Esophagus squamous epithelium (tissue), 5 donors: ENCODE measurements at regions not wholly inside any gene's neighbourhood (a gene's known extent, or its start where the extent isn't known, plus 50 kb on each side); places are given as distances from the start of the nearest gene placed in this dataset.

Experiments used
- DNase-seq: peaks from one replicate; lab custom pipeline; 2025; lab: John Stamatoyannopoulos, UW
- H3K27ac ChIP-seq, 4 donors: fragments of 200-600 bp; sonication (generic); one replicate each; pipeline ENCODE4 v1.5.1; 2016 to 2019; ENCODE audit warnings: mild to moderate bottlenecking in 1 of 4
- H3K27me3 ChIP-seq, 4 donors: fragments of 200-600 bp; sonication (generic); 1 replicate in 3 of 4; 2 replicates in 1 of 4; pipeline versions ENCODE4 v1.5.1 to v1.6.0; 2017 to 2021; ENCODE audit warnings: antibody characterized with exemption in 1 of 4
- H3K36me3 ChIP-seq, 3 donors: fragments of 200-600 bp; sonication (generic); one replicate each; pipeline ENCODE4 v1.5.1; 2016 to 2019
- H3K4me1 ChIP-seq, 3 donors: fragments of 200-600 bp; sonication (generic); one replicate each; pipeline ENCODE4 v1.5.1; 2017 to 2019
- H3K4me3 ChIP-seq, 4 donors: fragments of 200-600 bp; sonication (generic); 1 replicate in 3 of 4; 2 replicates in 1 of 4; pipeline ENCODE4 v1.5.1; 2016 to 2019; ENCODE audit warnings: mild to moderate bottlenecking in 2 of 4, moderate library complexity in 1 of 4
- H3K9me3 ChIP-seq, 3 donors: fragments of 200-600 bp; sonication (generic); one replicate each; pipeline ENCODE4 v1.5.1; 2016 to 2019
- CTCF ChIP-seq, 6 experiments: fragments of 450-650 bp in 4 of 6; fragments of 200-600 bp in 2 of 6; sonication (generic) in 2 of 6; IDR thresholded peaks; one replicate each; pipeline ENCODE4 v1.5.1; 2016 to 2019; ENCODE audit warnings: antibody characterized with exemption in 6 of 6, mild to moderate bottlenecking in 4 of 6, moderate library complexity in 4 of 6
- POLR2A ChIP-seq, 4 donors: fragments of 450-650 bp; IDR thresholded peaks; one replicate each; pipeline ENCODE4 v1.6.1; 2017; ENCODE audit warnings: antibody characterized with exemption in 4 of 4, mild to moderate bottlenecking in 4 of 4, moderate library complexity in 3 of 4
- WGBS, 2 donors: methylation state at CpG; one replicate each; pipeline ENCODE4 v1.1.5; 2018; 5-methylcytosine and 5-hydroxymethylcytosine counted together
- intact Hi-C: fragments of 100-400 bp; cut with DNase I; formaldehyde crosslinking; loops from one replicate; pipeline ENCODE4 v1.15.0; 2022
- donor health status: DM: yes; HTN: yes; CAD: no.

GRCh38 chr7:46527360-46527759, 606.3 kb upstream of the IGFBP3 start:
- Histone ChIP-seq H3K4me3 (no peak overlapping the region), H3K9me3 (no peaks in the 10 kb centered on the region), H3K4me1 (no peaks in the 10 kb centered on the region), H3K36me3 (no peaks in the 10 kb centered on the region), H3K27ac (no peak overlapping the region), H3K27me3 (no peaks in the 10 kb centered on the region)
- no peak for TF ChIP-seq POLR2A (IDR thresholded peaks at IDR 0.05)
- no peak for TF ChIP-seq CTCF (IDR thresholded peaks at IDR 0.05)
- intact Hi-C loops, result no loop called here
- no peak for DNase-seq

DNA sequence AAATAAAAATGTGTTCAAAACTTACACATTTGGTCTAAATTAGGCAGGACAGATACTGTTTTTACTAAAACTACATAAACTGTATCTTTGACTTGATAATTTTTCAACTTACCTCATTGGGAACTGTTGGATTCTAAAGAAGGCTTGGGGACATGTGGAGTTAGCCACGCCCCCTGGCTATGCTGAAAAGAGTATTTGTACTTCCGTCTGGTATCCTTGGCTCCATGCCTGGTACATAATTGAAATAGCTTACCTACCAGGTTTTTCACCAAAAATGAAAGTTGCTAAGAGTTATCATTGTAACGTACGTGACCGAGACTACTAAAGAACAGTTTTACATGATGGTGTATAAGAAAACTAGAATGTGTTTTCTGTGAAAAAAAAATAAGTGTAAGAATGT, 604.8 kb upstream of the IGFBP3 start:
- 65 to 68% methylated on average over 5 of the region's 5 CpGs for WGBS, 2 donors
- TF ChIP-seq POLR2A (IDR thresholded peaks at IDR 0.05) (no peak), CTCF (IDR thresholded peaks at IDR 0.05) (no peak)
- DNase-seq, result no peak
- Histone ChIP-seq H3K27me3 (no peaks in the 10 kb centered on the region), H3K9me3 (no peaks in the 10 kb centered on the region), H3K4me1 (no peaks in the 10 kb centered on the region), H3K27ac (no peak overlapping the region), H3K36me3 (no peaks in the 10 kb centered on the region), H3K4me3 (no peak overlapping the region)
- intact Hi-C loops, result no loop called here

- H3K4me3 ChIP-seq, result no peak overlapping the region
- H3K9me3 ChIP-seq, result no peaks in the 10 kb centered on the region
- H3K4me1 ChIP-seq, result no peaks in the 10 kb centered on the region
- H3K27ac ChIP-seq, result no peak overlapping the region
- no peak for TF ChIP-seq CTCF (IDR thresholded peaks at IDR 0.05)
- no peak for TF ChIP-seq POLR2A (IDR thresholded peaks at IDR 0.05)
- H3K36me3 ChIP-seq, result no peaks in the 10 kb centered on the region
- no peaks in the 10 kb centered on the region for H3K27me3 ChIP-seq
- DNase-seq, result no peak
- intact Hi-C loops, result no loop called here
Observed at GRCh38 chr7:46524350-46524749, 603.3 kb upstream of the IGFBP3 start.

- no peak for DNase-seq
- H3K27ac ChIP-seq, result no peak overlapping the region
- H3K4me3 ChIP-seq, result no peak overlapping the region
- intact Hi-C loops, result no loop called here
- TF ChIP-seq POLR2A (IDR thresholded peaks at IDR 0.05), result no peak
- no peak for TF ChIP-seq CTCF (IDR thresholded peaks at IDR 0.05)
- no peaks in the 10 kb centered on the region for H3K27me3 ChIP-seq
- no peaks in the 10 kb centered on the region for H3K36me3 ChIP-seq
- WGBS, 2 donors, result 84 to 94% methylated on average over 8 of the region's 8 CpGs
- no peaks in the 10 kb centered on the region for H3K9me3 ChIP-seq
- H3K4me1 ChIP-seq, result no peaks in the 10 kb centered on the region
Observed at GRCh38 chr7:46522354-46522906, 601.4 kb upstream of the IGFBP3 start.

GRCh38 chr7:46518713-46519112, 597.6 kb upstream of the IGFBP3 start:
- Histone ChIP-seq H3K27ac (no peak overlapping the region), H3K36me3 (no peaks in the 10 kb centered on the region), H3K9me3 (no peaks in the 10 kb centered on the region), H3K27me3 (no peaks in the 10 kb centered on the region), H3K4me3 (no peak overlapping the region), H3K4me1 (no peaks in the 10 kb centered on the region)
- intact Hi-C loops, result no loop called here
- TF ChIP-seq CTCF (IDR thresholded peaks at IDR 0.05) (no peak), POLR2A (IDR thresholded peaks at IDR 0.05) (no peak)
- 91 to 96% methylated on average over 1 of the region's 1 CpG for WGBS, 2 donors
- DNase-seq, result no peak
